DMS114 treated with DMSO at 0.1 percent for 48 hours (cell line): ENCODE measurements at regions not wholly inside any gene's neighbourhood (a gene's known extent, or its start where the extent isn't known, plus 50 kb on each side); places are given as distances from the start of the nearest gene placed in this dataset.

Experiments used
- DNase-seq: peaks from one replicate; lab custom pipeline; 2025; ENCODE audit not compliant: unreplicated experiment; lab: John Stamatoyannopoulos, UW

DNA sequence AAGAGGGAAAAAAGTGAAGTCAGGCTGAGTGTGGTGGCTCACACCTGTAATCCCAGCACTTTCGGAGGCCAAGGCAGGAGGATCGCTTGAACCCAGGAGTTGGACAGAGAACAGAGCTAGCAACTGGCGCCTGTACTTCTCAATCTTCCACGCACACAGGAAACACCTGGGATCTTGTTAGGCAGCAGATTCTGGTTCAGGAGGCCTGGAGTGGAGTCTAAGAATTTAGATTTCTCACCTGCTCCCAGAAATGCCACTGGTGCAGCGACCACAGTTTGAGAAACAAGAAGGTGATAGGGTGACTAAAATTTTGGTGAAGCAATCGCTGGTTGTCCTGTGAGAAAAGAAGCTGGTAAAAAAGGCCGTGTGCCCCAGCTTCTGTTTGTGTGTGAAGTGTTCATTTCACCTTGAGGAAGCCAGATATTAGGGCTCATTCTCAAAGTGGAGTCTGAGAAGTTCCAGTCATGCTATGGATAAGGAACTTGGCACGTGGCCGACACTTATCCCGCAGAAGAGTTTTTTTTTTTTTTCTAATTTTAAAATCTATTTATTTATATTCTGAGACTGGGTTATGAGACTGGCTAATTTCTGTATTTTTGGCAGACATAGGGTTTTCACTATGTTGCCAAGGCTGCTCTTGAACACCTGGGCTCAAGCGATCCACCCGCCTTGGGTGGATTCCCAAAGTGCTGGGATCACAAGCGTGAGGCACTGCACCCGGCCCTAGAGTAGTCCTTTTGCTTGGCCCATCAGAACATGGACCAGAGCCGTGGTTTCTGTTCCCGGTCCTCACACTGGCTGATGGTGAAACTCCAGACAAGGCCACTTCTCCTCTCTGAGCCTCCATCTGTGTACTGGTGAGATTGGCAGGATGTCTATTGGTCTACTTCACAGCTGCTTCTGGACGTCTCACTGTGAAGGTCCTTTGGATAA is 324.6 kb upstream of the PROK2 start:
- no peak for DNase-seq

GRCh38 chr3:72105306-72105705 is 320.4 kb upstream of the PROK2 start:
- DNase-seq, result no peak

DNA sequence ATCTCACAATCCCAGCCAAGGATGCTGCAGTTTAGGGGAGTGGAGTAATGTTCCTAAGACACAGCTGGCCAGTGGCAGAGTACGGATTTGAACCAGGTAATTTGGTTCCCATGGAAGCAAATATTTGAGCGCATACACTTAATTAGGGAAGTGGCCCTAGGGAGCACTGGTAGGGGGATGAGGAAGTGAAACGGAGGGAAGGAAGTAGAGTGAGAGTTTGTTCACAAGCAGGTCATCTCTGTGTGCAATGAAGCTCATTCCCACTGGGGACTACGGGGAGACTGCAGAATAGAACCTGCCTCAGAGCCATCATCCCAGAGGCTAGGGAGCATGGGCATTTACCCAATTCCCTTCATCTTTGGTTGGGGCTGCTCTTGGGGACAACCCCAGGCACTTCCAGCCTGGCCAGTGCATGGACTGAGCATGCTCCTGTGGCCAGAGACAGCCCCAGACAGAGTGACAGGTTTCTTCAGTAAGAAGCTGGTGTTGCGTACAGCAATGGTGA is 317.2 kb upstream of the PROK2 start:
- no peak for DNase-seq

GRCh38 chr3:72101494-72101893 is 316.5 kb upstream of the PROK2 start:
- no peak for DNase-seq

GRCh38 chr3:72100601-72101187 is 315.7 kb upstream of the PROK2 start:
- no peak for DNase-seq

GRCh38 chr3:72100080-72100511 is 315.1 kb upstream of the PROK2 start:
- no peak for DNase-seq

GRCh38 chr3:72099326-72100079 is 314.6 kb upstream of the PROK2 start:
- DNase-seq, result no peak

DNA sequence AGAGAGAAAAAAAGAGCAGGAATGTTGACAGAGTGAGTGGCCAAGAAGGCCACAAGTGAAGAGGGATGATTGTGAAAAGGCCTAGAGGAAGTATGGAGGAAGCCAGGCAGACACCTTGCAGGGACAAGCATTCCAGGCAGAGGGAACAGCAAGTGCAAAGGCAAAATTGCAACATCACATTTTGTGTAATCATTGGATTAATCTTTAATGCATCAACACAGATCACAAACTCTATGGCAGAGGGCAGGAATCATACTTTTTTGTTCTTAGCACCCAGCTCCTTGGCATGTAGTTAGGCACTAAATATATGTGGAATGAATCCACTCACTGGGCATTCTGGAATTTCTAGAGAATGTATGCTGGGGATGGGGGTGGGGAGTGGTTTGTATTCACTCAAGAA is 312.1 kb upstream of the PROK2 start:
- DNase-seq, result no peak

- no peak for DNase-seq
Measured at GRCh38 chr3:72095521-72095920, 310.6 kb upstream of the PROK2 start.

GRCh38 chr3:72093992-72094334 is 309.0 kb upstream of the PROK2 start:
- no peak for DNase-seq

GRCh38 chr3:72093270-72093991 is 308.5 kb upstream of the PROK2 start:
- DNase-seq, result no peak

GRCh38 chr3:72092778-72093177 is 307.8 kb upstream of the PROK2 start:
- no peak for DNase-seq

- DNase-seq, result no peak
Measured at GRCh38 chr3:72088486-72089025, 303.6 kb upstream of the PROK2 start.

DNA sequence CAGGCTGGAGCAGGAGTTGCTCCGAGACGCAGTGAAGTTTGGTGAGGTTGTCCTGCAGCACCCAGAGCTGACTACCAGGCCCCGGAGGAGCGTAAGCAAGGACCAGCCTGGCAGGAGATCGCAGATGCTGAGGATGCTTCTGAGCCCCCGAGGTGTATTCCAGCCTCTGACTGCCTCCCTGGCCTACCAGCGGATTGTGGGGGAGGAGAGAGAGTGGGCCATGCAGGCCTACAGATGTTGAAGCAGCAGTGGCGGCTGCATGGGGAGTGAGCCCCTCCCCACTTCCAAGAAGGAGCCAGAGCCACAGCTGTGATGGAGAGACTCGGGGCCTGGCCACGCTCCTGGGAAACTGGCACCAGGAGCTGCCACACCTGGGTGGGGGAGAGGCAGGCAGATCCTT is 302.5 kb upstream of the PROK2 start:
- DNase-seq, result no peak

DNA sequence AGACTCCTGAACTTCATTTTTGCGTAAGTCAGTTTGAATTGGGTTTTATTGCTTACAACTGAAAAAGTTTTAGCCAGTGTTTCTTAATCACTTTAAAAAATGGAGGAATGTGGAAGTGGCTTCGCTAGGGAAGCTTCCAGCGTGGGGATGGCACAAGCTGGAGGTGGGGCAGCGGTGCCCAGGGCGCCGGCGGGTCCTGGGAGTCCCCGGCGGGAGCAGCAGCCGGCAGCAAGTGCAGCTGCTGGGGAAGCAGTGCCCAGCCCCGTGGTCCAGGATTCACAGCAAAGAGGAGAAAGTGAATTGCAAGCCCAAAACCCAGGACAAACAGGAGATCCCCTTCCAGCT is 301.8 kb upstream of the PROK2 start:
- DNase-seq, result no peak

GRCh38 chr3:72086042-72086742 is 301.2 kb upstream of the PROK2 start:
- no peak for DNase-seq

GRCh38 chr3:72085036-72085435 is 300.1 kb upstream of the PROK2 start:
- DNase-seq, result no peak

DNA sequence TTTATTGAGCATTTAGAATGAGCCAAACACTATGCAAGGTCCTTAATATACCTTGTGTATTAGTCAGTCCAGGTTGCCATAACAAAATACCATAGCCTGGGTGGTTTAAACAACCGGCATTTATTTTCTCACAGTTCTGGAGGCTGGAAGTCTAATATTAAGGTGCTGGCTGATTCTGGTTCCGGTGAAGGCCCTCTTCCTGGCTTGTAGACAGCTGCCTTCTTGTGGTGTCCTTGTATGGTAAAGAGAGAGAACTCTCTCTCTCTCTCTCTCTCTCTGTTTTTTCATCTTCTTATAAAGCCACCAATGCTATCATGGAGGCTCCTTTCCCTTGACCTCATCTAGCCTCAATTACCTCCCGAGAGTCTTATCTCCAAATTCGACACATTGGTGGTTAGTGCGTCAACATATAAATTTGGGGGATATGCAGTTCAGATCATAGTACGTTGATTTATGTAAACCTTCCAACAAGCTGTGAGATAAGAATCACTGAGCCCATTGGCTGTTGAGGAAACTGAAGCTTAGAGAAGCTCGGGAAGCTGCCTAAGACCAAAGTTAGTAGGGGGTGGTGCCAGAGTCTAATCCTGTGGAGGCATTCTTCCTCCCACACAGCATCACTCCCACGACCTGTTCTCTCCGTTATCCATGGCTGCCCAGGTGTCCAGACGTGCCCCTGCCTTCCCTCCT is 298.0 kb upstream of the PROK2 start:
- DNase-seq, result no peak

- DNase-seq, result no peak
Measured at GRCh38 chr3:72082186-72082715, 297.3 kb upstream of the PROK2 start.
